H9 (cell line): ENCODE measurements at regions not wholly inside any gene's neighbourhood (a gene's known extent, or its start where the extent isn't known, plus 50 kb on each side); places are given as distances from the start of the nearest gene placed in this dataset.

Experiments
- DNase-seq: peaks from one replicate; pipeline ENCODE4 v3.0.0-alpha.2; 2017
- H2AFZ ChIP-seq: one replicate; pipeline ENCODE4 v1.6.1; 2013; ENCODE audit warnings: mild to moderate bottlenecking, low read length, control low read depth, moderate library complexity
- H2AK5ac ChIP-seq: 2 replicates; pipeline ENCODE4 v1.6.1; 2013; ENCODE audit warnings: low read length, control low read depth, mixed read lengths; ENCODE audit not compliant: insufficient read length
- H2BK120ac ChIP-seq: one replicate; pipeline ENCODE4 v1.6.1; 2013; ENCODE audit warnings: low read depth, mild to moderate bottlenecking, low read length, control low read depth, inconsistent platforms; ENCODE audit not compliant: poor library complexity, severe bottlenecking
- H2BK12ac ChIP-seq: 2 replicates; pipeline ENCODE4 v1.6.1; 2013; ENCODE audit warnings: low read length, control low read depth, mixed read lengths, low read depth; ENCODE audit not compliant: insufficient read length
- H2BK15ac ChIP-seq: 2 replicates; pipeline ENCODE4 v1.6.1; 2013; ENCODE audit warnings: low read depth, low read length, control low read depth
- H2BK20ac ChIP-seq: one replicate; pipeline ENCODE4 v1.6.1; 2013; ENCODE audit warnings: low read depth, mild to moderate bottlenecking, low read length, control low read depth, inconsistent platforms; ENCODE audit not compliant: poor library complexity, severe bottlenecking
- H2BK5ac ChIP-seq: 2 replicates; pipeline ENCODE4 v1.6.1; 2013; ENCODE audit warnings: low read length, control low read depth, mixed read lengths; ENCODE audit not compliant: insufficient read length
- H3K14ac ChIP-seq: 2 replicates; pipeline ENCODE4 v1.6.1; 2013; ENCODE audit warnings: low read length, control low read depth; ENCODE audit not compliant: insufficient read depth
- H3K18ac ChIP-seq: 2 replicates; pipeline ENCODE4 v1.6.1; 2013; ENCODE audit warnings: low read depth, mild to moderate bottlenecking, mixed read lengths, low read length, control low read depth; ENCODE audit not compliant: insufficient read length
- H3K23ac ChIP-seq: 2 replicates; pipeline ENCODE4 v1.6.1; 2013; ENCODE audit warnings: low read length, control low read depth, mixed read lengths, low read depth; ENCODE audit not compliant: insufficient read length
- H3K23me2 ChIP-seq: 2 replicates; pipeline ENCODE4 v1.6.1; 2013; ENCODE audit warnings: low read depth, mild to moderate bottlenecking, mixed read lengths, low read length, control low read depth; ENCODE audit not compliant: insufficient read length, poor library complexity, severe bottlenecking
- H3K27ac ChIP-seq: 2 replicates; pipeline ENCODE4 v1.5.1; 2013; ENCODE audit warnings: low read length, control low read depth, mixed read lengths, low read depth; ENCODE audit not compliant: insufficient read length
- H3K27me3 ChIP-seq: 2 replicates; pipeline ENCODE4 v1.6.1; 2013; ENCODE audit warnings: low read length, control low read depth, inconsistent platforms; ENCODE audit not compliant: insufficient read depth
- H3K4ac ChIP-seq: 2 replicates; pipeline ENCODE4 v1.6.1; 2013; ENCODE audit warnings: low read depth, mild to moderate bottlenecking, control low read depth, inconsistent platforms, low read length, moderate library complexity
- H3K4me1 ChIP-seq: 2 replicates; pipeline ENCODE4 v1.6.1; 2013; ENCODE audit warnings: low read length, control low read depth, inconsistent platforms; ENCODE audit not compliant: insufficient read depth
- H3K4me2 ChIP-seq: 2 replicates; pipeline ENCODE4 v1.6.1; 2013; ENCODE audit warnings: low read length, control low read depth, mixed read lengths; ENCODE audit not compliant: insufficient read length, insufficient read depth
- H3K56ac ChIP-seq: 2 replicates; pipeline ENCODE4 v1.6.1; 2013; ENCODE audit warnings: low read depth, mild to moderate bottlenecking, mixed read lengths, low read length, control low read depth; ENCODE audit not compliant: insufficient read length
- H3K79me1 ChIP-seq: 2 replicates; pipeline ENCODE4 v1.6.1; 2013; ENCODE audit warnings: low read depth, mild to moderate bottlenecking, moderate library complexity, low read length, control low read depth, inconsistent platforms; ENCODE audit not compliant: insufficient read depth, poor library complexity, severe bottlenecking
- H3K79me2 ChIP-seq: 2 replicates; pipeline ENCODE4 v1.6.1; 2013; ENCODE audit warnings: low read length, control low read depth, inconsistent platforms; ENCODE audit not compliant: insufficient read depth
- H3K9ac ChIP-seq: 2 replicates; pipeline ENCODE4 v1.6.1; 2013; ENCODE audit warnings: low read length, control low read depth, mixed read lengths; ENCODE audit not compliant: insufficient read length; ENCODE audit errors: extremely low read depth
- H3K9me3 ChIP-seq: one replicate; pipeline ENCODE4 v1.6.1; 2013; ENCODE audit warnings: low read depth, low read length, inconsistent platforms; ENCODE audit not compliant: control insufficient read depth
- H3T11ph ChIP-seq: one replicate; pipeline ENCODE4 v1.6.1; 2013; ENCODE audit warnings: mild to moderate bottlenecking, low read length, control low read depth, inconsistent platforms
- H4K20me1 ChIP-seq: one replicate; pipeline ENCODE4 v1.6.1; 2013; ENCODE audit not compliant: control insufficient read depth, insufficient read length, insufficient read depth
- H4K5ac ChIP-seq: 2 replicates; pipeline ENCODE4 v1.6.1; 2013; ENCODE audit warnings: low read depth, mild to moderate bottlenecking, mixed read lengths, low read length, control low read depth; ENCODE audit not compliant: insufficient read length
- H4K8ac ChIP-seq: replicated peaks from 2 replicates; pipeline ENCODE4 v1.6.1; 2013; ENCODE audit warnings: low read length, control low read depth, mixed read lengths, low read depth; ENCODE audit not compliant: insufficient read length
- H4K91ac ChIP-seq: 2 replicates; pipeline ENCODE4 v1.6.1; 2013; ENCODE audit warnings: low read depth, mild to moderate bottlenecking, moderate library complexity, mixed read lengths, low read length, control low read depth; ENCODE audit not compliant: insufficient read length
- H3K27ac Mint-ChIP-seq, 3 experiments: 2 replicates in 2 of 3; 3 replicates in 1 of 3; pipeline ENCODE4 v1.8.0; 2020 to 2021; ENCODE audit warnings: mixed read lengths in 3 of 3, mild to moderate bottlenecking in 1 of 3, moderate library complexity in 1 of 3
- H3K27me3 Mint-ChIP-seq: 2 replicates; pipeline ENCODE4 v1.8.0; 2021; ENCODE audit warnings: low read depth, mild to moderate bottlenecking, moderate library complexity, mixed read lengths
- H3K36me3 Mint-ChIP-seq, 3 experiments: 2 replicates in 2 of 3; 3 replicates in 1 of 3; pipeline ENCODE4 v1.8.0; 2020 to 2021; ENCODE audit warnings: low read depth in 3 of 3, mixed read lengths in 3 of 3; ENCODE audit not compliant: insufficient read depth in 1 of 3
- H3K4me1 Mint-ChIP-seq, 2 experiments: 2 replicates each; pipeline ENCODE4 v1.8.0; 2020; ENCODE audit warnings: mixed read lengths in 2 of 2
- H3K4me3 Mint-ChIP-seq, 2 experiments: 2 replicates in 1 of 2; 3 replicates in 1 of 2; pipeline ENCODE4 v1.8.0; 2020 to 2021; ENCODE audit warnings: mild to moderate bottlenecking in 2 of 2, mixed read lengths in 2 of 2, moderate library complexity in 1 of 2
- H3K9me3 Mint-ChIP-seq, 2 experiments: 2 replicates in 1 of 2; 3 replicates in 1 of 2; pipeline ENCODE4 v1.8.0; 2020; ENCODE audit warnings: mild to moderate bottlenecking in 2 of 2, mixed read lengths in 2 of 2, moderate library complexity in 1 of 2
- WGBS: extraction: QIAGEN DNeasy Blood & Tissue Kit; methylation state at CpG from one replicate; pipeline ENCODE4 v1.1.7; 2013; ENCODE audit warnings: missing lambda C conversion rate, low lambda C conversion rate, mixed read lengths; ENCODE audit not compliant: insufficient read length; ENCODE audit errors: extremely low coverage; 5-methylcytosine and 5-hydroxymethylcytosine counted together
- TF ChIP-seq, protein P1 (sequence below): fragments of 200-600 bp; sonication (generic); conservative IDR thresholded peaks from 3 replicates; pipeline ENCODE4 v1.8.0; 2021; ENCODE audit warnings: antibody characterized with exemption, mild to moderate bottlenecking

DNA sequence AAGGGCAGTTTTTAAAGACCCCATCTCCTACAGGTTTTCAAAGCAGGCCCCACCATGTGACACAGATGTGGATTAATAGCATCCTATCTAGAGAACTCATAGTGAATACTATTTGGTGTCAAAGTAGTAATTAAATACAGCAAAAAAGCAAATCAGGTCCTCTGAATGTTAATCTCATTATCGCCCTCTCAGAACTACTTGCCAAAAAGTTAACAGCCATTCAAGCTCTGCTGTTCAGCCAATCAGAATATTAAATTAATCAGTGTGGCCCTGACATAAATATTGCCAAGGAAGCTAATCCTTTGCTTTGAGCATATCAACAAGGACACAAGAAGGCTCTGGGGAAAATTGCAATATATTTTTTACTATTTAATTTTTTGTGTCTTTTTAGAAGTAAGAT is 428.9 kb upstream of the SOX11 start:
- Histone ChIP-seq H3K79me1 (no peaks in the 10 kb centered on the region), H2BK12ac (no peak overlapping the region), H3K27ac (no peak overlapping the region), H3K9me3 (no peaks in the 10 kb centered on the region), H3K27me3 (no peaks in the 10 kb centered on the region), H4K8ac (no peak overlapping the region), H3K14ac (no peak overlapping the region), H2BK15ac (no peak overlapping the region), H2AFZ (no peak overlapping the region), H3K4me2 (no peak overlapping the region), H3K23ac (no peak overlapping the region), H3K23me2 (no peaks in the 10 kb centered on the region), H3K4me1 (no peaks in the 10 kb centered on the region), H3K79me2 (no peaks in the 10 kb centered on the region), H4K20me1 (no peaks in the 10 kb centered on the region), H3K18ac (no peak overlapping the region), H2AK5ac (no peak overlapping the region), H4K91ac (no peak overlapping the region), H3T11ph (no peak overlapping the region), H4K5ac (no peak overlapping the region), H2BK120ac (no peak overlapping the region), H2BK20ac (no peak overlapping the region), H3K4ac (no peak overlapping the region), H3K56ac (no peak overlapping the region), H3K9ac (no peak overlapping the region), H2BK5ac (no peak overlapping the region)
- H3K27me3 Mint-ChIP-seq = peaks cover 2% of the 10 kb centered on the region
- no peak for DNase-seq
- no peak overlapping the region for H3K27ac Mint-ChIP-seq
- no peak overlapping the region for H3K4me3 Mint-ChIP-seq
- H3K4me1 Mint-ChIP-seq = peaks cover 0 to 6% of the 10 kb centered on the region in 2 experiments; a peak in 2 of 4 replicates
- TF ChIP-seq, protein P1, sequence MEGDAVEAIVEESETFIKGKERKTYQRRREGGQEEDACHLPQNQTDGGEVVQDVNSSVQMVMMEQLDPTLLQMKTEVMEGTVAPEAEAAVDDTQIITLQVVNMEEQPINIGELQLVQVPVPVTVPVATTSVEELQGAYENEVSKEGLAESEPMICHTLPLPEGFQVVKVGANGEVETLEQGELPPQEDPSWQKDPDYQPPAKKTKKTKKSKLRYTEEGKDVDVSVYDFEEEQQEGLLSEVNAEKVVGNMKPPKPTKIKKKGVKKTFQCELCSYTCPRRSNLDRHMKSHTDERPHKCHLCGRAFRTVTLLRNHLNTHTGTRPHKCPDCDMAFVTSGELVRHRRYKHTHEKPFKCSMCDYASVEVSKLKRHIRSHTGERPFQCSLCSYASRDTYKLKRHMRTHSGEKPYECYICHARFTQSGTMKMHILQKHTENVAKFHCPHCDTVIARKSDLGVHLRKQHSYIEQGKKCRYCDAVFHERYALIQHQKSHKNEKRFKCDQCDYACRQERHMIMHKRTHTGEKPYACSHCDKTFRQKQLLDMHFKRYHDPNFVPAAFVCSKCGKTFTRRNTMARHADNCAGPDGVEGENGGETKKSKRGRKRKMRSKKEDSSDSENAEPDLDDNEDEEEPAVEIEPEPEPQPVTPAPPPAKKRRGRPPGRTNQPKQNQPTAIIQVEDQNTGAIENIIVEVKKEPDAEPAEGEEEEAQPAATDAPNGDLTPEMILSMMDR = no peak
- peaks cover 0 to 11% (median 5%) of the 10 kb centered on the region in 3 experiments; a peak in 5 of 7 replicates for H3K36me3 Mint-ChIP-seq
- peaks cover 10 to 16% of the 10 kb centered on the region in 2 experiments; a peak in 4 of 5 replicates for H3K9me3 Mint-ChIP-seq
- no CpG with 5 or more reads among the region's 1 CpG for WGBS
